ENCODE measurements at regions not wholly inside any gene's neighbourhood (a gene's known extent, or its start where the extent isn't known, plus 50 kb on each side); places are given as distances from the start of the nearest gene placed in this dataset.

DNA sequence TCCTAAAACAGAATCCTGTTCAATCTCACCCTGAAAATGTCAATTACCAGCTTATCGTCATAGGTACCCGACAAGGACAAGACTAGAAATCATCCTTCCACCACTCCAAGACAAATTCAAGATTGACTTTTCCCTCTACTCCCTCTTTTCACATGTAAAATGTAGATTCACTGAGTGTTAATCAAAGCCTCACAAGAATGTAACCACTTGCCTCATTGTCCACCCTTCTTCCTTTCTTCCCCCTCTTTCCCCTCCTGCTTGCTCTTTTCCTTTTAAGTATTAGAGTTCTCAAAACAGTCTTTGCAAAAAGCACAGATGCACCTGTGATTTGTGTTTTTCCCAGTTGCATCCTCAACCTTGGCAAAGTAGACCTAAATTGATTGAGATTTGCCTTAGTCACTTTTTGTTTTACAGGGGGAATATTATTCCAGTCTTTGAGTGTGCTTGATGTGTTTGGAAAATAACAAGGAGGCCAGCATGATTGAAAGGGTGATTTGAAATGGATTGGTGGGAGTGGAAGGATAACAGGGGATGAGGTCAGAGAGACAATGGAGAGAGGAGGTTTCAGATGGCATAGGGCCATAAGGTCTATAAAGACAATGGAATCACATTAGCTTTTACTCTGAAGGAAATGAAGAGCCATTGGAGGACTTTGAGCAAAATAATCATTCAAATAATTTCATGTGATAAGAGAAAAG lies 231.3 kb upstream of the TYRP1 start:
- no peak for DNase-seq

DNA sequence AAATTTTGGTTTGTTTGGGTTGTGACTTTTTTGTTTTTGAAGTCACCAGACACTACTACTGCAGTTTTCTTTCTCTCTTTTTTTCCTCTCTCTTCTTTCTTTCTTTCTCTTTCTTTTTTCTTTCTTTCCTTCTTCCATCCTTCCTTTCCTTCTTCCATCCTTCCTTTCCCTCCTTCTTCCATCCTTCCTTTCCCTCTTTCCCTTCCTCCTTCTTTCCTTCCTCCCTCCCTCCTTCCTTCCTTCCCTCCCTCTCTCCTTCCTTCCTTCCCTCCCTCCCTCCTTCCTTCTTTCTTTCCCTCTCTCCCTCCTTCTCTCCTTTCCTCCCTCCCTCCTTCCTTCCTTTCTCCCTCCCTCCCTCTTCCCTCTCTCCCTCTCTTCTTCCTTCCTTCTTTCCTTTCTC lies 230.3 kb upstream of the TYRP1 start:
- DNase-seq: no peak

DNA sequence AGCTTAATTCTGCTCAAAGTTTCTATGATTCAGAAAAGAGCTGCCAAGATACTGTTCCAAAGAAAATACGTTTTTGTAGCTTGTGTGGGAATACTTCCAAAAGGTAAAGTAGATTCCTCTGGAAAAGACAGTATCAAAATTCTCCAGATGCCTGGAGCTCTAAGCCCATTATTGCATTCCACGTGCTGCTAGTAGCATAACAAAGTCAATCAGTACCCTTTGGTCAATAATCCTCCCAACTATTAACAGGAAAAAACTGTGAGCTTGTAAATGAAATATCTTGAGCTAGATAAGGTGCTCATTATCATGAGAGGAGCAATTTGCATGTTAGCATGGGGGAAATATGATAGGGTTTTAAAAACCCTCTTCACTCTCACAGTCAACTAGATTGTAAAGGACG lies 229.5 kb upstream of the TYRP1 start:
- no peak for DNase-seq

DNA sequence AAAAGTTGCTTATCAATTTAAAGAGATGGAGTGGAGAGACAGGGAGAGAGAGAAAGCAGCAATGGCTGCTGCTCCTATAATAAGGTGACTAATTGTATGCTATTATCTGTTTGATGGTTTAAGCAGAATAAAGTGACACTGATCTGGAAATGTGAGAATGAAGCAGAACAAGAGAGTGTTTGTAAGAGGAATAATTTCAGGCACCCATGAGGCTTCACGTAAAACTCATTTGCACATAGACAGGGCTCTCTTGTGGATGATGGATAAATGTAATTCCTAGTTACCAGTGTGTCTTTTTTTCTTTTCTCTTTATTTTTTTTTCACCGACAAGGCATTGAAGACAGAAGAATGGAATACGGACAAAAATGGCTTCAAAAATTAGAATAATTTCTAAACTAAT lies 228.8 kb upstream of the TYRP1 start:
- no peak for DNase-seq

DNA sequence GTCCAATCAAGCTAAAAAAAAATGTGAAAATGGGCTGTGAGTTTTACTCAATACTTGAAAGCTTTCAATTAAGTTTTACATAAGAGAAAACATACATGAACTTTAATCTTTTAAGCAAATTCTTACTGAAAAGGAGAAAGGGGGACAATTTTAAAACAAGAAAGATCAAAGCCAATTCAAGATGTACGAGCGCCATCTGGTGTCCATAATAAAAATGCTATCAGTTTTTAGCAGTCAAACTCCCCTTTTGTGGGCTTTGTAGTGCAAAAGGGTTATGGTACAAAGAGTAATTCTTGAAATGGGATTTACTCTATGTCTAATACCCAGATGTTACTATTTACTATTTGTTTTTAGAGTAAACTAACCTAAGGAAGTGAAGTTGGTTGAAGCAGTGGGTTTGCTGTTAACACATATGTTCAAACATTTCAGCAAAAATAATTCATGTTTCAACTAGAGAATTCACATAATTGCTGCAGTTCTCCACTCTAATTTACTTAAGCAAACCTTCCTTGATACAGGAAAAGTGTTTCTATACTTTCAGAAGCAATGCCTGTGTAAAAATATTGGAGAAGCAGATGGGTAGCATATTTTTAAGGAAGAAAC lies 228.2 kb upstream of the TYRP1 start:
- no peak for DNase-seq

DNA sequence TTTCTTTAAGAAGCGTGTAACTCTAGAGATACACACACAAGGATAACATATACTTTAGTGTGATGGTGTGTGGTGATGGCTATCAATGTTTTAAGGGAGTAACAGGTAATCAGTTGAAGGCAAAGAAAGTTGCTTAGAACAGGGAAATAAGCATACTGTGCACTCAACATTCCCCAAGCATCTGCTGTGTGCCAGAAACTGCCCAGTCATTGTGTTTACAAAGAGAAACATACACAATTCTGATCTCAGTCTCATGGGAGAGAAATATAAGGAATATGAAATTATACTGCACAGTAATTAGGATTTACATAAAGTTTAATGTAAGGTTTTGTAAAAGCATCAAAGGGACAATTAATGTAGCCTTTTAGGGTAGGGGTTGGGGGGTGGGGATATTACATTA lies 224.1 kb upstream of the TYRP1 start:
- DNase-seq: no peak

DNA sequence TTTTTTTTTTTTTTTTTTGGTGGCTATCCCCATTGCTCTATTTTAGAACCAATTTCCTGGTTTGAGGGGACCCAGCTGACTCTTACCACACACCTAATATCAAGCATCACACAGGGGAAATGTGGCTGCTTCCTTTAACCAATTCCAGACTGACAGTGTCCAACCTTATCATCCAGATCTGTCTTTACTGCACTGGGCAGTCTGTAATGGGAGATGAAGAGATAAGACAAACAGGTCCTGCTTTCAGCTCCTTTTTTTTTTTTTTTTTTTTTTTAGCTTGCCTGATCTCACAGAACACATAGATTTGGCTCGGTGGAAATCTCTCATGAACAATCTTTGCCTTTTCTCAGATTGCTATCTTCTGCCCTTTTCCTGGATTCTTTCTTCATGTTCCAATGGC lies 198.8 kb upstream of the TYRP1 start:
- no peak for DNase-seq

DNA sequence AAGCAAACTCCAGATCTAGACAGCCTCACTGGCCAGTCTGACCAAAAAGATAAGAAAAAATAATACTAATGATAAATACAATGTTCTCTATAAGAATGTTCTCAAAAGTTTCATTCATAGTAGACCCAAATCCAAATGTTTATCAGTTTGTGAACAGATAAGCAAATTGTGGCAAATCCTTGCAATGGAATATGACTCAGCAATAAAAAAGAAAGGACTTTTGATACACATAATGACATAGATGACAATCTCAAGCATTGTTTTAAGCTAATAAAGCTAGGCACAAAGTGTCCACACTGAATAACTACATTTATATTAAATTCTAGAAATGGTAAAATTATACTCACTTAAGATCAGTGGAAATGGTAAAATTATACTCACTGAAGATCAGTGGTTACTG lies 195.4 kb upstream of the TYRP1 start:
- no peak for DNase-seq

DNA sequence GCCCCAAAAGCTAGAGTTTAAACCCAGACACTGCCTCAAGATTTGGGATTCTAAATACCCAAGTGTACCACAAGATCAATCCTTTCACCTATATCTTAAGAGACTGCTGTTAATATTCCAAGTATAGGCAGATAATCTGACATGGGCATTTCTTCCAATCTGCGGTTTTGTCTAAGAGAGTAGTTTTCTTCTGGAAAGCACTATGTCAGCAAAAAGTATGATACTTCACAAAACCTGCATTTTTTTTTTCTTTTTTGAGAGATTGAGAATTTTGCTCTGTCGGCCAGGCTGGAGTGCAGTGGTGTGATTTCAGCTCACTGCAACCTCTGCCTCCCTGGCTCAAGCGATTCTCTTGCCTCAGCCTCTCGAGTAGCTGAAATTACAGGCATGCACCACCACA lies 190.7 kb upstream of the TYRP1 start:
- no peak for DNase-seq

DNA sequence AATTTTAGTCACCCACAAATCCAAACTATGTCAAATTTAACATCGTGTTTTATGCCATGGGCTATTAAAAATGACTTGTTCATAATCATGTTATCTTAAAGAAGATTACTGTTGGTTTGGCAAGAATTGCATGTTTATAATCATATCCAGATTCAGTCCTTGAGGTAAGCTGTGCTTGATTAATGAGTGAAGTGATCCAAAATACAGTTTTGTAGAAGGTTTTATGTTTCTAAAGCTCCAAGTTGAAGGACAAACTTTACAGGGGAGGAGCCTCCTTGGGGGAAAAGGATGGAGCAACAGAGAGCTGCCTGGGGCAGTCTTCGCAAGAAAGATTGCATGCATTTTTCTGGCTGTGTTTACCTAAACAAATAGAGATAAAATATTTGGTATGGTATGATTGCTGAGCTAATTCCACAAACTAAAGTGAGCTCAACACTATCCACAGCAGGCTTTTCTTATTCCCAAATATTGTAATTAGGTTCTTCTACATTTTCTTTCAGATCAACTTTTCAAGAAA lies 189.5 kb upstream of the TYRP1 start:
- DNase-seq: no peak

DNA sequence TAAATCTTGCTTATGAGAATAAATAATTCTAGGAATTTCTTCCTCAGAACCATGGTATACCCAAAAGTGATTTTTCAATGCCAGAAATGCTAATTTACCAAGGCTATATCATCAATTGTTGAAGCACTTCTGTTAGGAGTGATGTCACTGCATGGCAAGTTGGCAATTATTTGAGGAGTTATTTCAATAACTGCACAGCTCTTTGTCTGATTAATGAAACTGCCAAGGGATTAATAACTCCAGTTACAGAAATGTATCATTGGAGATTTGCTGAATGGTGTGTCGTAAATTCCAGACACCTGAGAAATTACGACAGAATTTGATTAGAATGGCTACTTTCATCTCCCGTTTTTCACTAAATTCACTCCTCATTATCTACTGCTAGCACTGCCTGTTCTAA lies 182.6 kb upstream of the TYRP1 start:
- no peak for DNase-seq

DNA sequence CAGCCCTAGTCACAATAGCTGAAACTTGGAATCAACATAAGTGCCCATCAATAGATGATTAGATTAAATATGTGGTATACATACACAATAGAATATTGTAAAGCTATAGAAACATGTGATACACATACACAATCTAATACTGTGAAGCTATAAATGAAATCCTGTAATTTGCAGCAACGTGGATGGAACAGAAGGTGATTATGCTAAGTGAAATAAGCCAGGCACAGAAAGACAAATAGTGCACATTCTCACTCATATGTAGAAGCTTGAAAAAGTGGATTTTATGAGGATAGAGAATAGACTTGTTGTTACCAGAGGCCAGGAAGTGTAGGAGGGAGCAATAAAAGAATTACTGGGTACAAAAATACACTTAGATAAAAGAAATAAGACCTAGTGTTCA lies 181.5 kb upstream of the TYRP1 start:
- DNase-seq: no peak

DNA sequence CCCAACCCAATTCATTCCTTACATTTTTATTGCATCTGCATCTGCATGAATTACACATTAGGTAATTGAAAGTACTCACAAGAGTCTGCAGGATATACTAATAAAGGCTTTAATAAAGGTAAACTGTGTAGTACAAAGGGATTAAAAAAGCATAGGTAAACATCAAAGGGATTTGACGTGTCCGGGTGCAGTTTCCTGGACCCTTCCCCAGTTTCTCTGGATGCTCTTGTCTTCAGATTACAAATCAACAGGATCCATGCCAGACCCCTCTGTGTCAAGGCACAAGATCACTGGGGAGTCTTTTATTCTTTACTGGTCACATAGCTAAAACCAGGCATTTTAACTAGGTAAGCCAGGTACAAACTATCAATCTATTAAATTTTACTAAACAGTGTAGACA lies 177.2 kb upstream of the TYRP1 start:
- DNase-seq: no peak

DNA sequence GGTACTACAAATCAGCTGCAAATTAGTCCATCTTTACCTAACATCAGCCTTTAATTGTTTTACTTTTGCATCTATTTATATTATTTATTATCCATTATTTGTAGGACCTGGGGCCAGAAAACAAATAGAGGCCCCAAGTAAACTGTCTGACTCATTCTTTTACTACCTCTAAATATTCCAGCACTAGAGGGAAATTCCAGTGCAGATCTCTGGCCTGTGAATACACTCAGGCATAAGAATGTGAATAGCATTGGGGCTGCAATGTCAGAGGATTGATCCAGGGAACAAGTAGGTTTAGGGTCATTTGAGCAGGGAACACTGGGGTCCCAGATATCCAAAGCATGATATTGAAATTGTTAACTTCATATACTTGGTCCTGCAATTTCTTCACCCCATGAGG lies 176.6 kb upstream of the TYRP1 start:
- no peak for DNase-seq

DNA sequence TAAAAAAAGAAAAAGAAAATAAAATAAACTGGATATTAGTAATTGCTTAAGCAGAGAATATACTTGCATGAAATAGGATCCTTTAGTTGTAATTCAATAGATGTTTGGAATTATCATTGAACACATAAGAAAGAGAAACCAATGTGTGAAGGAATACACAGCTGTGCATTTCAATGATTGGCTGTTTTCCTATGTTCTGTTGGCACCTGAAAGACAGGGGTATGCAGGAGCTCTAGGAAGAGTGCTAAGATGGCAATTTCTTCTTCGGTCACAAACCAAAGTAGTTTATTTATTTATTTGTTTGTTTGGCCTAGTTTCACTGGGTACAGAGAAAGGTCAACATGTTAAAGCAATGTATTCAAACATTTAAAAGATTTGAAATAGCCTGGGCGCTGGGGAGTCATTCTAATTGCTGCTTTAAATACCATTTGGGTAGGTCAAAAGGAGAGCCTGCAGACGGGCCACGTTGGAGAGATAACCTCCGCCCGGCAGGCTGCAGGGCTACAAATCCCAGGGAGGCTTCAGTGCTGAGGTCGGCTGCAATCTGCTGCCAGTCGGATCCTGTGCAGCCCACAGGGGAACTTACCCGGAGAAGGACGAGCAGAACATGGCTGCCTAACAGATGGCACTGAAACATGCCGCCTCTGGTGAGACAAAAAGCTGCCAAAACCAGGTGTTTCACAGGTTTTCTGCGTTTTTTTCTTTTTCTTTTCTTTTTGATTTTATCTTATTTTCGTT lies 154.2 kb upstream of the TYRP1 start:
- DNase-seq: no peak

DNA sequence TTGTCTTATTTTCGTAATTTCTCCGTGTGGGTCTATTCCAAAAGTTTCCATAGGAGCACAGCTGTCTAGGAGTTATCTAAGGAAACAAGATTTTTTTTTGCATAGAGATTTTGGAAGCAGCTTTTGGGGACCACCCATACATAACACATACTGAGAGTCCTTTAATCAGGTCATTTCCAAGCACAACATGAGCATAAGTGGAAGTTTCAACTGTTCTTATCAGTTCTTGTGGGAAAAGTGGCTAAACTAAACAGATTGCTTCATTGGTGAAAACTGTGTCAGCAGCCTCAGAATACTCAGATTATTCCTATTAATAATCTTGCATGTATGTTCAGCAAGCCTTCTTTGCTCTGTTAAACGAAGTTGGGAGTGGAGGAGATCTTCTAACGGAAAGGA lies 153.6 kb upstream of the TYRP1 start:
- DNase-seq: no peak

DNA sequence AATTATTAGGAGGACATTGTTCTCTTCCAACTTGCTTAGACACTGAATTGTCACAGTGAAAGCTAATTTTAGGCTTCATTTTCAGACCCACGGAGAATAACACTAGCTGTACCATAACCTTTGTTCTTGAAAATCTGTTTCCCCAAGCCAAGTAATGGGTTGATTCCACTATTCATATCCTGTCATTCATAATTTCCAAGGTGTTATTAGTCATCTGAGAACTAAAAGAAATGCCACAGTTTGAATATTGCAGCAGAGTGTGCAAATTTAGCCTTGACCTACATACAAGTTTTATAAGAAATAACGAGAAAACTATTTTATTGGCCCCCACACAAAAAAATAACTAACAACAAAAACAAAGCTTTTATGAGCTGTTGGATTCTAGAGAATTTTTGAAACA lies 148.5 kb upstream of the TYRP1 start:
- DNase-seq: no peak

DNA sequence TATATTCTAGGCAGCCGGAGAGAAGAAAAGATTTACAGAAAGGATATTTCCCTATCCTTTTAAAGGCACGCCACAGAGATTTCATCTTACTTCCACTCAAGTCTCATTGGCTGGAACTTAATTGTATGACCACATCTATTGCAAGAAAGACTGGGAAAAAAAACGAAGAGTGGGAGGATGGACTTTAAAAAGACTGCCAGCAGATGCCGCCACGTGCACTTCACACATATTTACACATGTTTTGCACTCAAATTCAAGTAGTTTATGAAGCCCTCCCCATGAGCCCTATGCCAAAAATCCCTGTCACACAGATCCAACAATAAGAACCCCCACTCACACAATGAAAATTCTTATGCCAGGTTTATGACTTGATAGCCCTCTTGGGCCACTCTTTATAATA lies 138.5 kb upstream of the TYRP1 start:
- DNase-seq: no peak

DNA sequence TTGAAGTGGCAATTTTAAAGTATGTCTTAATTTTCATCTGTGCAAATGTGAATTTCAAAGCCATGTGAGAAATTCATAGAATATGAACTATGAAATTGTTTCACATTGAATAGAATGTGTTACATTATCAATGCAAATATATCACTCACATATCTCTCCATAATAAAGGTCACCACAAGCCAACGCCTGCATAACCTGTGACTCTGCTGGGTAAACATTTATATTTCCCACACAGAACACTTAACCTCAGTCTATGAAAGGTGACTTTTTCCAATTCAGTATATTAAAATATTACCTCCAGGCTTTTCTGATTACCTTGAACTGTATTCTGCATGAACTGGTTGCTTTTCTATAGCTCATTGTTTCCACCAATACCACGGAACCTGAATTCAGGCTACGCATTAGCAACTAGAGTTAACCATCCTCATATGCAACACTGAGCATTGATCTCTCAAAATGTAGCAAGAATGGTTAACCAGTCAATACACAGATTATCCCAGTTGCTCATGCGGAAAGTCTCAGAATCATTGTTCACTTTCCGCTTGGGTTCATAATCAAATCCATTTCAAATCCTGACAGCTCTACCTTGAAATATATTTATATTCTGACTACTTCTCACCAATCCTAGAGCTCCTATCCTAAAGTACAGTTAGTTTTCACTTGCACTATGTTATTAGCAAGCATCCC lies 126.6 kb upstream of the TYRP1 start:
- no peak for DNase-seq

DNA sequence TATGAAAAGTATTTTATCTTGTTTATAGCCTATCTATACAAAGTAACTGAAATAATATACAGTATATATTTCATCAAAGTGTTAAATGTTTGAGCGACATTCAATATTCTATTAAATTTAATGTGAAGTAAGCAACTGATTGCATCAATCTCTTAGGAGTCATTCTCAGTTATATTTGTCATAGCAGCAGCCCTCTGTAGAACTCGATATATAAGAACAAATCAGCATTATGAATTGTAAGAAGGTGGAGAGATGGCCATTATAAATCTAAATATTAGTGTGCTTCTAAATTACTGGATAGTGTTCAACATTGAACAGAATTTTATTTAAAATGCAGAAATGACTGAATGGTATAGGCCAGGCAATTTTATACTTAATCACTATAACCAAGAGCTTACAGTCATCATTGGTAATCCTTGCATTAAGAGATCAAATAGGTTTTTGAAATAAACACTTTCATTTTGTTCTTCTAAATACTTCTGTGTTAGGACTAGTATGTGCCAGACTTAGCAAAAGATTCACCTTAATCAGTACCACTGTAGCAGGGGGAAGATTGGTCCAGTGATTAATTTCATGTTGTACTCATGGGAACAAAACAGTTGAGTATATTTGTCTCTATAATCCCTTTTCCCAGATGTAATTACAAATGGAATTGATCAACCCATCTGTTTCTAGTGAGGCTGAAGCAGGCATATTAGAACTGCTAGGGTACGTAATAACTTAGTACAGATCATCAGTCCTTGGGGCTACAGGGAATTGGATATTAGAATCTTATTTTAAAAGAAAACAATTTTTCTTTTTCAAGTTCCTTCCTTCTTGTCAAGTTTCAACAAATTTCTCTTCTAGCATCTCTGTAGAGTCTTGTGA lies 108.3 kb upstream of the TYRP1 start:
- DNase-seq: no peak

DNA sequence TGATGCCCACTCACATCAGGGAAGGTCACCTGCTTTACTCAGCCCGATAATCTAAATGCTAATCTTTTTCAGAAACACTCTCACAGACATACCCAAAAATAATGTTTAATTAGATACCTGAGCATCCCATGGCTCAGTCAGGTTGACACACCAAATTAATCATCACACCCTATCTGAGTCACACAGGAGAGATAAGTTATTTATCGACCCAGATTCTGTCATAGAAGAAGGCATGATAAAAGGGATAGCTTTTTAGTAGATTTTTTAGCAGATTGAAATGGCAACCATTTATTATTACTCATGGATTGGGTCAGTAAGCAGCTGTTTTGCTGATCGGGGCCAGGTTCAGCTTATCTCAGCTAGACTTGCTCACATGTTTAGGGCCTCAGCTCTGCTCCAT lies 97.8 kb upstream of the TYRP1 start:
- DNase-seq: no peak

DNA sequence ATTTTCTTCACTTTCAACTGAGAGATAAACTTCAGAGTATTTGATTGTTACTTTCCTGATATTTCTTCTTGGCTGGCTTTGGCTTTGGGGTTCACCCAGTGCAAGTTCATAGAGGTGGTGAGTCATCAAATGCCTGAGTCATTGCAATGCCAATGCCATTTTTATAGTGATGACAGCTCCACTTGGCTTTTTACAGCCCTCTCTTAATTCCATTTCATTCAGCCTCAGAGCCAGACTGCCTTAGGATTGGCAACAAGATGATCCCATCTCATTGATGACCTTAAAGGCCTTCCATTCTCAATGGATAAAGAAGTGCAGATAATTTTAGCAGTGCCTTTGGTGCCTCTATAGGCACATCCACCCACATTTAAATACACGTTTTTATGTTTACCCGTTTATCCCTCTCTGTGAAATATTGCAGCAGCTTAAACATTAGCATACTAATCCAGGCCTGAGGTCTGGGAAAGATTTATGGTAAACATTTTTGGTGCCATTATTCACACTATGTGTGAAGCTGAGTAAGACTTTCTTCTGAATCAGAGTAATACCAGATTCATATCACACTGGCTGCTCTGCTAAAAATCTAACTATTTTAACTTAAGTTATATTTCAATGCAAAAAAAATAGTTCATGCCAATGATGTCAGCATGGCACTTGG lies 88.9 kb upstream of the TYRP1 start:
- peak in 1 of 2 experiments; percentile 0 for DNase-seq

Measured in SW 1271 (cell line).